Left ventricle myocardium superior (tissue), 1 donor: ENCODE measurements at regions not wholly inside any gene's neighbourhood (a gene's known extent, or its start where the extent isn't known, plus 50 kb on each side); places are given as distances from the start of the nearest gene placed in this dataset.

Experiments used
- ATAC-seq: fragments of 200-7000 bp; cut with Tn5 transposase; one replicate; pipeline ENCODE4 v1.9.1; 2020; ENCODE audit warnings: mild to moderate bottlenecking, moderate library complexity
- DNase-seq: peaks from one replicate; pipeline ENCODE4 v3.0.0-alpha.2; 2020
- intact Hi-C: fragments of 100-400 bp; cut with micrococcal nuclease; formaldehyde crosslinking; loops from one replicate; pipeline ENCODE4 v1.11.0; 2022
- donor health status: DM: no; HTN: yes; CAD: no; lungs with severe emphysema.

DNA sequence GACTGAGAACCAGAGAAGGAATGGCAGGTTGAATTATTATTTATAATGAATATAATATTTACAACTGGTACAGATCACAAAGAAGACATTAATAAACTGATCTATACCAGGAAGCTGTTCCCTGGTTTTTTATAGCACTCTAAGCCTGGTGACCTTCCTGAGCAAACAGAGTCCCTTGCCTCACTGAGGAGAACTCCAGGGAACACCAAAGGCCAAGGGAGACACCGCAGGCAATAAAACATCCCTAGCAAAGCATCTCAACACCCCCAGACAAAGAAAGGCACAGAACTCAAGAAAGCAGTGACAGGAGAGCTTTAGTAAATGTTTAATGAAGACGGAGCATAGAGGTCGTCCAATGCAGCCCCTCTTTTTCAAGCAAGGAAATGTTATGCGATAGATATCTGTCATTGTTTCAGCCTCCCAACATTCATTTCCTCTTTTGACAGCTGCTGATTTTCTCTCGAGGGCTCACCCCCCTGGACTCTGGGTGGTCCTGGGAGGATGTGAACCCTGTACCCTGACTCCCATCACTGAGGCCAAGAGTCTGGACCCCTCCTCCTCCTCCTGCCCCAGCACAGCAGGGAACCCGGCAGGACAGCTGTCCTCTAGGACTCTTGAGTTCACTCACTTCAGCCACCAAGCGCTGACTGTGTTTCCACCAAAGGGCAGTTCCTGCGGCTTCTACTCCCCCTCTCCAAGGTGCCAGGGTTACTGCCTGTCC, 342.5 kb upstream of the GATB start:
- intact Hi-C loops, result loop anchor here (10.0 kb wide), 1 partner anchor 271 kb away; no protein-coding TSS in a partner anchor

DNA sequence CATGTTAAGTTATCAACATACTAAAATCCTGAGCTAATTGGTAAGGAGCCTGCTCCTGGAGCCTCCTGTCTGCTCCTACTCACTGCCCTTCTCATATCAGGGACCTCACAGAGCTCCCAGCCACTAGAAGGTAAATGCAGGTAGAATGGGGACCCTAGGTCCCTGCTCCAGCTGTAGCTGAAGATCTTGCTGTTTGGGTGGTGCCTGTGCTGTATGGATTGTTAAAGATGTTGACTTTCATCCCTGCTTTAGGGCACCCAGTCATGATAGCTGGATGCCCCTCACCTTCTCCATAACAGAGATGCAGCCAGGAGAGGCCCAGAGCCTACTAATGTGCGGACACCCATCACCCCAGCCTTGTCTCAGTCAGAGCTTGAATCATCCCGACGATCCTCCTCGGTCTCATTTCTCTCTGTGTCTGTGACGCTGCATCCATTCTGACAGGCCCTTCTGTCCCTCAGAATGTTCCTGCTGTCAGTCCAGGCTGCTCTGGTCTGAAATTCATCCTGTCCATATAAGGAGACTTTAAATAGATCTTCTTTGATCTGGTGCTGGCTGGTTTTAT, 341.7 kb upstream of the GATB start:
- no peak for DNase-seq
- ATAC-seq, result no peak
- intact Hi-C loops, result loop anchor here (10.0 kb wide), 1 partner anchor 272 kb away; no protein-coding TSS in a partner anchor

More for the DNA sequence above, 342.5 kb upstream of the GATB start:
- DNase-seq, result no peak
- no peak for ATAC-seq

DNA sequence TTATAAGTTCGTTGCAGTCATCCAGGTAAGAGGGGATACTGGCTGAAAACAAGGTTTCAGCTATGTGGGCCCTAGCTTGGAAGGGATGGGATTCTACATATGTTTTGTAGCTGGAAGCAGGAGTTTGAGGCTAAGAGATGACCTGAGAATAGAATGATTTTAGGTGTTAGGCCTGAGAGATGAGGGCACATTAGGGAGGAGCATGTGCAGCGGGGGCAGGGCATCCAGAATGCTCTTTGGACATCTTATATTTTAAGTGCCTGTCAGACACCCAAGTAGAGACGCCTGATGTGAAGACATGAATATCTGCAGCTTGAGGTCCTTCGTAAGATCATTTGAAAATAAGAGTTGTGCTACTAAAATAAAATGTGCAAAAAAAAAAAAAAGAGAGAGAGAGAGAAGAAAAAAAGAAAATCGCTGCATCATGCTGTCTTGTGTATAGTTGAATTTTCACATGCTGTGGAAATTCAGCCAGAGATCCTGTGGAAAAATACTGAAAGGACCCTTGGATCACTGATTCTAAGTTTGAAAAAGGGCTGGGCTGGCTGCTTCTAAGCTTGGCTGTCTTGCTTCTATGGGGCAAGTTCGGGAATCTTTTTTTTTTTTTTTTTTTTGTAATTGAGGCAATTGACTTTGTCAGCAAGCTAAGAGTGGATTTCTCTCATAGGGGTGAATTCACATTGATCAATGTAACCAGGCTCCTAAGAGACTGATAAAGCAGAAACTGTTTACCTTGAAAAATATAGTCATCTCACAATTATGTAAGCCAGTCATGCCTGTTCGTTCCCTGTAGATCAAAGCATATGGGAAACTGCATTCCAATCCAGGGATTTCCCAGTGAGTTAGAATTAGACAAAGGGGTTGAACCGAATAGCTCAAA, 341.0 kb upstream of the GATB start:
- intact Hi-C loops, result loop anchor here (10.0 kb wide), 1 partner anchor 273 kb away; no protein-coding TSS in a partner anchor

DNA sequence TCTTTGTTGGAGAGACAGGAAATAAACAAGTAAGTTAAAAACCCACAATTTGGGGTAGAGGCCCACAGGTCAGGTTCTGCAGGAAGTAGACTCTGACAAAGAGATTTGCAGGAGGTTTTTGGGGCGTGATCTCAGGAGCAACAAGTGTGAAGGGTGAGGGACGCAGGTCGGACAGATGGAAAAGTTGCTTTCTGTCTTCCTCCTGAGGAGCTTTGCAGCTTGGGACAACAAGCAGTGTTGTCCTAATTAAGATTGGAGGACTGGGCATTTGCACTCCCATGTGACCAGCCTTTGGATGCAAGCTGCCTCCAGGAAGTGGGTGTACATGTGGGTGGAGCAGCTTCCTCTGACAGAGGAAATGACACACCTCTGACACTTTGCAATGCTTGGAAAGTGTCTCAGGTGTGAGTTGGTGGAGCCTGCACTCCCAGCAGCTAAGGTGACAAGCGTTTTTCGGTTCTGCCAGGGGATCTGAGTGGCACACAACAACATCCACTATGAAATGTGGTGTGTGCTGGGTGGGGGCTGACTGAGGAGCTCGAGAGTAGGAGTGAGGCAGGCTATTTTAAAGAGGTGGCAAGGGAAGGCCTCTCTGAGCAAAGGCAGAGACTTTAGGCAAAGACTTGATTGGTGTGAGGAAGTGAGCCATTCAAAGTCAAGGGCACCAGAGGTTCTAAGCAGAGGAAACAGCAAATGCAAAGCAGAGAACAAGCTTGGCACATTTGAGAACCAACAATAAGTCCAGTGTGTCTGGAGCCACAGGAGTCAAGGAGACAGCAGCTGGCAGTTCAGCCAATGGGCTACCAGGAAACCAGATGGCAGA, 339.8 kb upstream of the GATB start:
- DNase-seq (no peak), ATAC-seq (peak; percentile 37)
- intact Hi-C loops, result loop anchor here (10.0 kb wide), 1 partner anchor 274 kb away; no protein-coding TSS in a partner anchor

More for the DNA sequence above, 341.0 kb upstream of the GATB start:
- no peak for DNase-seq
- ATAC-seq, result no peak

DNA sequence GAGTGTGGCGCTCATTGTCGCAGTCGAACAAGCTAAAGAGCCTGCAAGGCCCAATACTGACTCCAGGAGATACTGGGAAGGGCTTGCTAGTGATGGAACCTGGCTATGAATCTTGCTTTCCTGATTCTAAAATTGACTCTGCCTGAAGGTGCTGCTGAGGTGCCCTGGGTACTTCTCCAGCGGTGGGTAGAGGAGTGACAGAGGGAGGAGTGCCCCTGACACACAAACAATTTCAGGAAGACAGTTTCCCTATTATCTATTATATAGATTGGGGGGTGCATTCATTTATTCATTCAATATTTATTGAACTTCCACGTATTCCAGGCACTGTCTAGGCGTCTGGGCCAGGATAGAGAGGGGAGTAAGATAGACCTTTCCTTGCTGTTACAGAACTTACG, 339.2 kb upstream of the GATB start:
- ATAC-seq (no peak), DNase-seq (no peak)
- intact Hi-C loops, result loop anchor here (10.0 kb wide), 1 partner anchor 275 kb away; no protein-coding TSS in a partner anchor

DNA sequence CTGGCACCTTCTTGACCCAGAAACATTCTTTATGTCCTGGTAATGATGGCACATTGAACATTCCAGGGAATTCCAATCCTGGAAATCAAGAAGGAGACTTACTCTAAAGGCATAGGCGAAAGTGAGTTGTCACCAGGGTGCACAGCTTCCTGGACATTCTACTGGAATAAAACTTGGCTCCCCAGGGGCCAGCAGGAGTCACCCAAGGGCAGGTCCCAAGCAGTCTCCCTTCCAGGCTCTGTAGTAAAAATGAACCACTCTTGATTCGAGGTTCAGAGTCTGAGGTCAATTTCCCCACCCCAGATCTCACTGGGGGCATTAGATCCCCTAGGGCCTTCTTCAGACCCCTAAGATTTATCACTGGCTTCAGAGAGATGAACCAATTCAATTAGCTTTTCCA, 338.7 kb upstream of the GATB start:
- intact Hi-C loops, result no loop called here
- ATAC-seq (no peak), DNase-seq (no peak)

DNA sequence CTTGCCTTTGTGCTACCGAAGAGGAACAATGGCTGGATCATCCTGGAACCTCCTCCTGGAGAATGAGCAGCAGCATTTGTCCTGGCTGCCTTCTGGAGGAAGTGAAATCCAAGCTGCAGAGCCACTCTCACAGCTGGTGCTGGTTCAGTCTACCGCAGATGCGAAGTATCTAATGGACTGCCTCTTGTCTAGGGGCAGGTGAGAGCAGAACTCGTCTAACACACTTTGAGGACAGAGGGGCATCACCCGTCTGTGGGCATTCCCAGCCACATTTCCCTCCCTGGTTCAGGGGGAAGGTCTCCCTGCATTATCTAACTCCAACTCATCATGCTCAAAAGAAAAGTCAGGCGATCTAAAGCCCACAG, 338.2 kb upstream of the GATB start:
- intact Hi-C loops, result no loop called here
- ATAC-seq (no peak), DNase-seq (no peak)

DNA sequence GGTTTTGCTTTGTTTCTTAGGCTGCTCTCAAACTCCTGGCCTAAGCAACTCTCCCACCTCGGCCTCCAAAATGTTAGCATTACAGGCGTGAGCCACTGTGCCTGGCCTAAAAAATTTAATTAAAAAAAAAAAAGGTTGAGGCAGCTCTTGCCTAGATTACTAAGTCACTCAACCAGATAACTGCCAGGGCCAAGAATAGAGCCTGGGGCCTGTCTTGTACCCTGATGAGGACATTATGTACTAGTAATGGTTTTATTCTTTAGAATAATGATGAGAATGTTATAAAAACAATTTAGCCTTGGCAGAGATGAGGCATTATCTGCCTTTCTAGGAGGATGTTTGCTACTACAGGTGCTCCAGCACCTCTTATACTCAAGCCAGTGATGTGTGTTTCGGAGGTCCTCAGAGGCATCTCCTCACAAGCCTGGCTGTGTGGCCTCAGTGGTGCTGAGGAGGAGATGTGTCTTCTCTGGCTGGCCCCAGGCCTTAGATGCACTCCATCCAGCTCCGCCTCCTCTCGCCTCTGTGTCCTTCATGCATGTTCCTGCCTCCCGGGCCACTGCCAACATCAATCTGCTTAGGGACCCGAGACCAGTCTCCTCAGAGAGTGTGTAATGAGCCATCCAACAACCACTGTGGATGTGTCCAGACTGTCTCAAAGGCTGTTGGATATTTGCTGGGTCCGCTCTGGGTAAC, 337.7 kb upstream of the GATB start:
- intact Hi-C loops, result no loop called here
- no peak for DNase-seq
- no peak for ATAC-seq

DNA sequence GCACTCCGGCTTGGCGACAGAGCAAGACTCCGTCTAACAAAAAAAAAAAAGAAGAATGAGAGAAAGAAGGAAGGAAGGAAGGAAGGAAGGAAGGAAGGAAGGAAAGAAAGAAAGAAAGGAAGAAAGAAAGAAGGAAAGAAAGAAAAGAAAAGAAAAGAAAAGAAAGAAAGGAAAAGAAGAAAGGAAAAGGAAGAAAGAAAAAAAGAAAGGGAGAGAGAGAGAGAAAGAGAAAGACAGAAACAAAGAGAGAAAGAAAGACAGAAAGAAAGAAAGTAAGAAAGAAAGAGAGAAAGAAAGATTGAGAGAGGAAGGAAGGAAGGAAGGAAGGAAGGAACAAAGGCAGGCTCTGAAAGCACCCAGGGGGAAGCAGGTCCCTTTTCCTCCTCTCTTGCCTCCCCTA, 336.6 kb upstream of the GATB start:
- intact Hi-C loops, result no loop called here
- DNase-seq, result no peak

DNA sequence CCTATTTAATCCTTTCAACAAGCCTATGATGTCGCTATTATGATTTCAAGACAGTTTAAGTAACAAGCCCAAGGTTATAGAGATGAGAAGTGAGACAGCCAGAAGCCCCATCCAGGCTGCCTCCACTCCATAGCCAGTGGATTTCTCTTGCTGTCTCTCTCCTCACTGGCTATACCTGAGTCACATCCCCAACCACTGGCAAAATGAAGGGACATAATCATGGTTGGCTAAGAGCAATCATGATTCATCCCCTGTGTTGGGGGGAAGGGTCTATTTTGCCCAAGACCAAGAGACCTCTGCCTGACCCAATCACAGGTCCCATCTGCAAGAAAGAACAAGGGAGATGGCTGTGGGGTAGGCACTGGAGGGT, 334.9 kb upstream of the GATB start:
- ATAC-seq, result no peak
- DNase-seq, result no peak
- intact Hi-C loops, result no loop called here

More for the DNA sequence above, 336.6 kb upstream of the GATB start:
- no peak for ATAC-seq

DNA sequence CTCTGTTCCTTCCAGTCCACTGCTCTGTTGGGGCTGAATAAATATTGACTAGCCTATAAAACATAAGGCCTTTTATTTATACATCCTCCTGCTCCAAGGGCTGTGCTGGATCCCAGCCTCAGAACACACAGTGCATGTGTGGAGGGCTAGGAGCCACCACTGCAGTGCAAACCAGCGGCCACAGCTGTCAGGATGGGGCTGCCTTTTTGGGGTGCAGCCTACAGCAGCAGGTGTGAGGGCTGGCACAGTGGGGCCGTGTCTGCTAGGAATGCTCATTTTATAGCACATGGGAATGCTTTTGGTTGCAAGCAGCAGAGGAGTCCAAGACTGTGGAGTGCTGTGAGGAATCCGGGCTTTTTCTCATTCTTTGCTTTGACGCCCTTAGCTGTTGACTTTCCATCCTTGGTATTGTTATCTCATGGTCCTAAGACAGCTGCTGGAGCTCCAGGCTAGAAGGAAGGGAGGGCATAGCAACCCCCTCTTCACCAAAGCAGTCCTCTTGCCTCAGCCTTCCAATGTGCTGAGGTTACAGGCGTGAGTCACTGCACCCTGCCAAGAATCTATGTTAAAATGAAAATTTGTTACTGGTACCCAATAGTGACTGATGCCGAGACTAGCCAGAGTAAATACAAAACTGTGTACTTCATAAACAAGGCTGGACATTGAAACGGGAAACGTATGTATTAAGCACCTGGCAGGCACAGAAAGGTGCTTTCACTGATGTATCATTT, 334.3 kb upstream of the GATB start:
- DNase-seq, result no peak
- no peak for ATAC-seq
- intact Hi-C loops, result no loop called here

DNA sequence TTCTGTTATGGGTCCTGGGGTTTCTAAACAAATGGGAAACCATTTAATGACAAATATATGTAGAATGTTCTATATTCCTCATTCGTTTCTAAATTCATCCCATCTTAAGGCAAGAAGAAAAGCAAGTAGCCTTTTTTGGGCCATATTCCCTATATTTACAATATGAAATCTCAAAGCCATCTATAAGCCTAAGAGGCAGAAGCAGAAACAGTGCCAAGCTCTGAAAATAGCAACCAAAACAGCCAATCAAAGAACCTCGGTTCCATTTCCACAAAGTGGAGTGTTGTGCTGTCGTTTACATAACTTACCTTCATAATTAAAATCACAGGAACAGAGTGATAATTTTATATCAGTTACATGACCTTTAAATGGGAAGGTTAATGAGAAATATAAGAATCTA, 330.6 kb upstream of the GATB start:
- ATAC-seq (no peak), DNase-seq (no peak)
- intact Hi-C loops, result no loop called here

DNA sequence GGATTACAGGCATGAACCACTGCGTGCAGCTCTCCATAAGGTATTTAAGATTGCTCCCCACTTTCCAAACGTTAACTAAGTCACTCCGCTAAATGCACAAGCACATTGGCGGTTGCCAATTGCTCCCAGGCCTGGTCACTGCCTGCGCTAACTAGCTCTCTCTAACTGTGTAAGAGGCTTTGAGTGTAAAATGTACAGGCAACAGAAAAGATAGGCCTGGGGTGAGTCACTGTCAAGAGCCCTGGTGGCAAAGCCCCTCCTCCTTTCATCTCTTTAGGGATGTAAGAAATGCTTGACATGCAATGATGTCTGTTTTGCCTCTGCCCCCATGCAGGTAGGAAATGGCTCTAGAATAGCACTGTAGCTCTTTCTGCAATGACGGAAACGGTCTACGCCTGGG, 329.7 kb upstream of the GATB start:
- peak; percentile 91 for ATAC-seq
- intact Hi-C loops, result no loop called here
- DNase-seq, result peak; percentile 56

DNA sequence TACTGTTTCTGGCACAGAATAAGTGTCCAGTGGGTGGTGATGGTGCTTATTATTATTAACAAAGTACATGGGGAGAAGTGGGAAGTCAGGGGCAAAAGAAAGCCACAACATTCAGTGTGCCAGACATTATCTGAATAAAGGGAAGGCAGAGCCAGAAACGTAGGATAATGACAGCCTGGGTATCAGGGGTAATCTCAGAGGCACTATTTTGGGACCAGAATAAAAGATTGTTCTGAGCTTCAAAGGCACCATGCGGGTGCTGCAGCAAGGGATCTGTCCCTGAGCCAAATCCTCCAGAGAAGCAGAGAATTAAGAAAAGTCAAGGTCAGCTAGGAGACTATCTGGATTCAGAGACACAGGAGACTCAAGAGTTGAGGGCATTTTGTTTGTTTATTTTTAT, 328.8 kb upstream of the GATB start:
- intact Hi-C loops, result no loop called here
- peak; percentile 83 for ATAC-seq
- no peak for DNase-seq

DNA sequence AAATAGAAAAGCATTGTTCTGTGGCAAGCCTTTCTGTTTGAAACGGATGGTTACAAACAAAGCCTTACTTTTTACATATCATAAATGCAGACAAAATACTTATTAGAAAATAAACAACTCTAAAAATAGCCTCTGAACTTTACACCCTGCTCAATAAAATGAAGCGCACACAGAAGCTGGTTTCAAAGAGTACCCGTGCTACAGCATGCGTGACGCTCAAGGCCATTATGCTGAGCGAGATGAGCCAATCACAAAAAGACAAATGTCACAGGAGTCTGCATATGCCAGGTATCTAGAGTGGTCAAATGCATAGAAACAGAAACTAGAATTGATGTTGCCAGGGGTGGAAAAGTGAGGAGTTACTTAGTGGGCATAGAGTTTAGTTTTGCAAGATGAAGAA, 326.5 kb upstream of the GATB start:
- ATAC-seq (no peak), DNase-seq (no peak)
- intact Hi-C loops, result no loop called here

DNA sequence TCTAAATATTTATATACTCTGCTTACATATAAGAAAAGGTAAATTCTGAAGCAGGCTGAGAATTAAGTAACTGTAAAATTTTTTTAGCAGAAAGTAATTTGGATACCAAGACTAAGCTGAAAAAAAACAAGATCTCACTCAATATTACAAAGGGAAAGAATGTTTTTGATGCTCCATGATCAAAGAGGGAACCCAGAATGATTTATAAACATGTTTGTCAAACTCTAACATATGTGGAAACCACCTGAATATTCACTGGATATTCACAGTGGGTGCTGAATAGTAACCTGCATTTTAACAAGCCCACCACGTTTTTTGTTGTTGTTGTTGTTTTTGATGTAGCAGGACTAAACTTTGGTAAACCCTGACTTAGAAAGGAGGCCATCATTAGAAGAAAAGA, 324.9 kb upstream of the GATB start:
- ATAC-seq (no peak), DNase-seq (no peak)
- intact Hi-C loops, result no loop called here

DNA sequence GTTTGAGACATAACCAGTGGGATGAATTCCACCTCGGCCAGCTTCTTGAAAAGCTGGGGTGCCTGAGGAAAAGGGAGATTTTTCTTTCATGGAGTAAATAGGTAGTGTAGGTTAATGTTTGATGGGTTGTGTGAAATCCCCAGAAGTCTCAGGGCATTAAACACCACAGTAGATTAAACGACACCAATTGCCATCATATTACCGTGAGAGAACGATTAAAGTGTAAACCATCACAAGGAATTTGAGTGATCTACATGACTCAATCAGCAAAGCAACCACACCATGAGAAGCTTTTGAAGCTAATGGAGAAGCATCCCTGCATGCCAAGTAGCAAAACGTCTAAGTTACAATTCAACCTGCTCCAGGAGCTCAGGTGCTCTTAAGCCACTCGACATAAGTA, 322.5 kb upstream of the GATB start:
- DNase-seq (no peak), ATAC-seq (no peak)
- intact Hi-C loops, result no loop called here

DNA sequence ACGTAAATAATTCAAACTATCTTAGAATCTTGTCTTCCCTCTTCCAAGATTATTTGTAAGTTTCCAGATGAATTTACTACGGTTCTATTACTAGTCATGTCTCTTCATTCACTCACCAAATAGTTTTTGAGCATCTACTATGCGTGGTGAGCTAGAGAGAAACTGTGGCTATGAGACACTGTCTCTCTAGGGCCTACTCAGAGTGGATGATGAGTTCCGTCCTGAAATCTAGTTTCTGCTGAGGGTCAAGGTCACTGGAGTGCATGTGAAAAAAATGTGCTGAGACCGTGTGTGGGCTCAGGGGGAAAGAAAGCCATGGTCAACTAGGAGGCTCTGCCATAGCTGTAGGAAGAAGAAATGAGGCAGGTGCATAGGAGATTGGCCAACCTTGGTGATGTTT, 320.2 kb upstream of the GATB start:
- intact Hi-C loops, result no loop called here
- ATAC-seq (no peak), DNase-seq (no peak)
